HepG2 (cell line): ENCODE measurements at regions not wholly inside any gene's neighbourhood (a gene's known extent, or its start where the extent isn't known, plus 50 kb on each side); places are given as distances from the start of the nearest gene placed in this dataset.

Source experiments
- ATAC-seq: fragments of 200-7000 bp; cut with Tn5 transposase; 3 replicates; pipeline ENCODE4 v1.9.1; 2020; ENCODE audit warnings: mild to moderate bottlenecking, moderate library complexity
- BruUV-seq: library from RNA; stranded (reverse); fragments of 400-500 nt; replicated peaks from 2 replicates; lab custom pipeline; 2021; lab: Mats Ljungman, UMichigan
- CTCF ChIA-PET: fragments of 300-600 bp; formaldehyde crosslinking; extraction: SDS; loops from one replicate; lab custom pipeline; 2021; ENCODE audit warnings: low total read pairs, inconsistent platforms, low intra/inter-chr PET ratio; lab: Yijun Ruan, JAX
- POLR2A ChIA-PET: fragments of 350-600 bp; sonication (Branson Sonifier 250); formaldehyde crosslinking; loops from one replicate; lab custom pipeline; 2020; ENCODE audit warnings: antibody characterized with exemption, inconsistent platforms; lab: Yijun Ruan, JAX
- DNase-seq: peaks from one replicate; pipeline ENCODE4 v3.0.0-alpha.2; 2015; ENCODE audit warnings: low spot score
- FAIRE-seq: peaks from 3 replicates; lab custom pipeline; 2011; peaks lifted over from hg19 to GRCh38; lab: Jason Lieb, UNC
- H2AFZ ChIP-seq: one replicate; pipeline ENCODE4 v1.6.1; 2011; ENCODE audit warnings: low read length, inconsistent platforms
- H3K27ac ChIP-seq: fragments of 300-600 bp; 3 replicates; pipeline ENCODE4 v1.8.0; 2011; ENCODE audit warnings: mixed run types, mild to moderate bottlenecking, mixed read lengths, low read length, inconsistent platforms; ENCODE audit not compliant: insufficient read depth; ENCODE audit errors: extremely low read length
- H3K27me3 ChIP-seq, 2 experiments: fragments of 200-600 bp in 1 of 2; 2 replicates in 1 of 2; 3 replicates in 1 of 2; pipeline versions ENCODE4 v1.6.0 to v1.8.0; 2011; ENCODE audit warnings: low read length in 2 of 2, mild to moderate bottlenecking in 2 of 2, moderate library complexity in 2 of 2, inconsistent platforms in 1 of 2; ENCODE audit not compliant: insufficient read depth in 2 of 2, control insufficient read depth in 1 of 2
- H3K36me3 ChIP-seq, 2 experiments: fragments of 200-600 bp in 1 of 2; replicated peaks in 1 of 2; 2 replicates in 1 of 2; 3 replicates in 1 of 2; pipeline versions ENCODE4 v1.5.1 to v1.8.0; 2011; ENCODE audit warnings: low read length in 2 of 2, inconsistent platforms in 1 of 2; ENCODE audit not compliant: insufficient read depth in 2 of 2, control insufficient read depth in 1 of 2
- H3K4me1 ChIP-seq: 2 replicates; pipeline ENCODE4 v1.5.1; 2012; ENCODE audit warnings: low read length, inconsistent platforms; ENCODE audit not compliant: insufficient read depth
- H3K4me2 ChIP-seq: 2 replicates; pipeline ENCODE4 v1.6.0; 2011; ENCODE audit warnings: low read depth, low read length, inconsistent platforms
- H3K4me3 ChIP-seq, 3 experiments: fragments of 200-600 bp in 1 of 3; sonication (generic), shearing (Covaris generic) in 1 of 3; replicated peaks in 1 of 3; 2 replicates each; pipeline ENCODE4 v1.5.1; 2011 to 2016; ENCODE audit warnings: low read length in 3 of 3, inconsistent platforms in 2 of 3, low read depth in 2 of 3, mild to moderate bottlenecking in 2 of 3, control low read depth in 1 of 3, mixed read lengths in 1 of 3; ENCODE audit not compliant: insufficient read depth in 1 of 3
- H3K79me2 ChIP-seq: one replicate; pipeline ENCODE4 v1.6.1; 2011; ENCODE audit warnings: low read length, inconsistent platforms; ENCODE audit not compliant: insufficient read depth
- H3K9ac ChIP-seq: 2 replicates; pipeline ENCODE4 v1.6.0; 2011; ENCODE audit warnings: mild to moderate bottlenecking, low read depth, low read length, inconsistent platforms; ENCODE audit not compliant: insufficient read depth
- H3K9me3 ChIP-seq: 2 replicates; pipeline ENCODE4 v1.5.1; 2012; ENCODE audit warnings: mild to moderate bottlenecking, low read length
- H4K20me1 ChIP-seq: 2 replicates; pipeline ENCODE4 v1.6.0; 2011; ENCODE audit warnings: inconsistent platforms, mild to moderate bottlenecking, low read length, moderate library complexity; ENCODE audit not compliant: insufficient read depth
- CBX1 ChIP-seq: IDR thresholded peaks from one replicate; pipeline ENCODE4 v1.6.1; 2016; ENCODE audit warnings: antibody characterized with exemption, low read depth
- FOXA3 ChIP-seq: IDR thresholded peaks from 2 replicates; pipeline ENCODE4 v1.6.1; 2016; ENCODE audit warnings: missing genetic modification reagents, missing compliant biosample characterization
- FOXO1 ChIP-seq: sonication (generic); formaldehyde crosslinking; IDR thresholded peaks from 2 replicates; pipeline ENCODE4 v1.4.0; 2020; ENCODE audit warnings: missing genetic modification reagents
- HOXD1 ChIP-seq: sonication (generic); formaldehyde crosslinking; IDR thresholded peaks from 2 replicates; pipeline ENCODE4 v1.5.0; 2020; ENCODE audit warnings: missing genetic modification reagents
- POGZ ChIP-seq: sonication (generic); formaldehyde crosslinking; IDR thresholded peaks from 2 replicates; pipeline ENCODE4 v1.4.0; 2020; ENCODE audit warnings: mild to moderate bottlenecking, missing genetic modification reagents
- PPARG ChIP-seq: conservative IDR thresholded peaks from 2 replicates; pipeline ENCODE4 v1.6.1; 2016; ENCODE audit warnings: missing biosample characterization, missing genetic modification reagents
- ZC3H13 ChIP-seq: sonication (generic); formaldehyde crosslinking; IDR thresholded peaks from 2 replicates; pipeline ENCODE4 v1.8.1; 2023; ENCODE audit warnings: mild to moderate bottlenecking, missing genetic modification reagents, moderate library complexity
- ZNF564 ChIP-seq: sonication (generic); formaldehyde crosslinking; IDR thresholded peaks from 2 replicates; pipeline ENCODE4 v1.8.1; 2023; ENCODE audit warnings: mild to moderate bottlenecking, missing genetic modification reagents
- ZNF775 ChIP-seq: sonication (generic); formaldehyde crosslinking; IDR thresholded peaks from 2 replicates; pipeline ENCODE4 v1.4.0; 2020; ENCODE audit warnings: missing genetic modification reagents, mild to moderate bottlenecking, moderate library complexity, borderline replicate concordance
- ZNF878 ChIP-seq: sonication (generic); formaldehyde crosslinking; IDR thresholded peaks from 2 replicates; pipeline ENCODE4 v1.8.1; 2023; ENCODE audit warnings: mild to moderate bottlenecking, missing genetic modification reagents, moderate library complexity
- ZSCAN12 ChIP-seq: sonication (generic); formaldehyde crosslinking; IDR thresholded peaks from 2 replicates; pipeline ENCODE4 v1.9.0; 2021; ENCODE audit warnings: mild to moderate bottlenecking, missing genetic modification reagents
- ZSCAN9 ChIP-seq: IDR thresholded peaks from 2 replicates; pipeline ENCODE4 v1.6.1; 2016; ENCODE audit warnings: borderline replicate concordance
- WGBS: methylation state at CpG from one replicate; pipeline ENCODE4 v1.1.6; 2017; ENCODE audit warnings: low lambda C conversion rate; 5-methylcytosine and 5-hydroxymethylcytosine counted together
- in situ Hi-C: cut with HindIII; loops from 2 replicates; pipeline ENCODE4 v1.10.0; 2017; ENCODE audit warnings: low pct_unique_long_range_greater_than_20kb; ENCODE audit not compliant: extremely low pct_ligation_motif_present
- intact Hi-C: fragments of 100-400 bp; cut with micrococcal nuclease; formaldehyde crosslinking; loops from one replicate; pipeline ENCODE4 v1.10.0; 2022; ENCODE audit not compliant: unreplicated experiment
- TF ChIP-seq, protein P1 (sequence below): sonication (generic); formaldehyde crosslinking; IDR thresholded peaks from 2 replicates; pipeline ENCODE4 v1.4.0; 2020; ENCODE audit warnings: missing genetic modification reagents
- TF ChIP-seq, protein P2 (sequence below): IDR thresholded peaks from 2 replicates; pipeline ENCODE4 v1.6.1; 2016; ENCODE audit warnings: mild to moderate bottlenecking
- TF ChIP-seq, protein P3 (sequence below): sonication (generic); formaldehyde crosslinking; IDR thresholded peaks from 2 replicates; pipeline ENCODE4 v1.5.0; 2020; ENCODE audit warnings: missing genetic modification reagents, mild to moderate bottlenecking, borderline replicate concordance

DNA sequence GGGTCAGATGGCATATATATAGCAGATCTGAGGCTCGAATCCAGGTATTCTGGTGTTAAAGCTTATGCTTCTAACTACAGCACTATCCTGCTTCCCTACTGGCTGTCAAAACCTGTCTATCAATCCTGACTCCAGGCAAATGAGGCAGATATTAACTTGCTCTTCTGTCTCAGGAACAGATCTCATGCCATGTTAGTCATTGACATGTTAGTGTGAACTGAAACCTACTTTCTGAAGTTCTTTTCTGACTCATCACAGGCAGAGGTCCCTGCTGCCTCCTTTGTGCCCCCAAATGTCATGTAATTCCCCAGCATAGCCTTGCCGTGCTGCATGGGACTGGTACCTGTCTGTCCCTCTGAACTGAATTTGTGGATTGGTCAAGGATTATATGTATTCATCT is 125.0 kb upstream of the SMAD3 start:
- intact Hi-C loops = no loop called here
- BruUV-seq = no TSS peak

DNA sequence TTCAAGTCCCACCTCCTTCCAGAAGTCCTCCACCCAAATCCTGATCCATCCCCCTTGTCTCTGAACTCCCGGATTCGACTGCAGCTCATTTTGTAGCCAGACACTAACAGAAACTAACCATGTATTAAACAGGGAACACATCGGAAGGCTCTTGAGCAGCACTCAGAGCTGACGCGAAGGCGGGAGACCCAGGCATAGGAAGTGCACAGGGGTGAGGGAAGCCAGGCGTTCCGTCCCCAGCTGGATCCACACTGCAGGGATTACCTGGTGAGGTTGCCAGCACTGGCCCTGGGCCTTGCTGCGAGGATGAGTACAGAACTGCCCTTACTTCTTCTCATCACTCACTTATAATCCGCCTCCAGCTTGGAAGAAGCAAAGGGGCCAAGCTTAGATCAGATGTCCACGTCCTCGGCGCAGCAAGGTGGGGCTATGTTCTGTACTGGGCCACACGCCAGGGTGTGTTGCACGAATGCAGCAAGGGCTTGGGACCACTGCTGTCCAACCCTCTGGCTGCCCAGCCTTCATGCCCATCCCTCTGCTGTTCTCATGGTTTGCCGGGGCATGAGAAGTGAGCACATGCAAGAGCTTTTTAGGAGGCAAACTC is 124.2 kb upstream of the SMAD3 start:
- in situ Hi-C loops = loop anchor here (10.0 to 25.0 kb wide), 2 partner anchors 496 to 894 kb away; no protein-coding TSS in a partner anchor
- H3K36me3 ChIP-seq = no peaks in the 10 kb centered on the region
- ChIA-PET CTCF (no interaction called here), POLR2A (interaction anchor here (1.8 kb wide), 1 partner anchor 9 kb away, joined by 5 read pairs; no protein-coding TSS in a partner anchor)
- DNase-seq = no peak
- H3K9ac ChIP-seq = no peak overlapping the region
- H3K27ac ChIP-seq = no peak overlapping the region
- peaks cover 51% of the 10 kb centered on the region for H3K4me1 ChIP-seq
- no TSS peak for BruUV-seq
- no peak overlapping the region for H3K4me3 ChIP-seq
- no peaks in the 10 kb centered on the region for H4K20me1 ChIP-seq
- H3K9me3 ChIP-seq = no peaks in the 10 kb centered on the region
- H3K4me2 ChIP-seq = no peak overlapping the region
- no peaks in the 10 kb centered on the region for H3K79me2 ChIP-seq
- no peak for FAIRE-seq
- H3K27me3 ChIP-seq = peaks cover 0 to 24% of the 10 kb centered on the region in 2 experiments; a peak in 3 of 5 replicates
- intact Hi-C loops = no loop called here
- no peak for ATAC-seq
- no peak overlapping the region for H2AFZ ChIP-seq
- TF ChIP-seq ZSCAN9 (CRISPR knock-in tag) (no peak), HOXD1 (CRISPR knock-in tag) (no peak), ZNF775 (CRISPR knock-in tag) (no peak), FOXA3 (CRISPR knock-in tag) (no peak), ZC3H13 (CRISPR knock-in tag) (no peak), ZNF564 (CRISPR knock-in tag) (no peak)
- TF ChIP-seq, protein P1, sequence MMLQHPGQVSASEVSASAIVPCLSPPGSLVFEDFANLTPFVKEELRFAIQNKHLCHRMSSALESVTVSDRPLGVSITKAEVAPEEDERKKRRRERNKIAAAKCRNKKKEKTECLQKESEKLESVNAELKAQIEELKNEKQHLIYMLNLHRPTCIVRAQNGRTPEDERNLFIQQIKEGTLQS (CRISPR knock-in tag) = no peak
- TF ChIP-seq, protein P2, sequence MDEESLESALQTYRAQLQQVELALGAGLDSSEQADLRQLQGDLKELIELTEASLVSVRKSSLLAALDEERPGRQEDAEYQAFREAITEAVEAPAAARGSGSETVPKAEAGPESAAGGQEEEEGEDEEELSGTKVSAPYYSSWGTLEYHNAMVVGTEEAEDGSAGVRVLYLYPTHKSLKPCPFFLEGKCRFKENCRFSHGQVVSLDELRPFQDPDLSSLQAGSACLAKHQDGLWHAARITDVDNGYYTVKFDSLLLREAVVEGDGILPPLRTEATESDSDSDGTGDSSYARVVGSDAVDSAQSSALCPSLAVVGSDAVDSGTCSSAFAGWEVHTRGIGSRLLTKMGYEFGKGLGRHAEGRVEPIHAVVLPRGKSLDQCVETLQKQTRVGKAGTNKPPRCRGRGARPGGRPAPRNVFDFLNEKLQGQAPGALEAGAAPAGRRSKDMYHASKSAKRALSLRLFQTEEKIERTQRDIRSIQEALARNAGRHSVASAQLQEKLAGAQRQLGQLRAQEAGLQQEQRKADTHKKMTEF (CRISPR knock-in tag) = no peak
- TF ChIP-seq, protein P3, sequence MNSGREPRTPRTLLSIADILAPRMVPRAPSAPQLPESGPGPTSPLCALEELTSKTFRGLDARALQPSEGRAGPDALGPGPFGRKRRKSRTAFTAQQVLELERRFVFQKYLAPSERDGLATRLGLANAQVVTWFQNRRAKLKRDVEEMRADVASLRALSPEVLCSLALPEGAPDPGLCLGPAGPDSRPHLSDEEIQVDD = no peak
- 68% methylated on average over 15 of the region's 16 CpGs for WGBS

More for the DNA sequence above, 125.0 kb upstream of the SMAD3 start:
- ATAC-seq (no peak), FAIRE-seq (no peak), DNase-seq (no peak)
- Histone ChIP-seq H3K4me3 (no peak overlapping the region), H4K20me1 (no peaks in the 10 kb centered on the region), H3K9ac (no peak overlapping the region), H3K9me3 (no peaks in the 10 kb centered on the region), H2AFZ (no peak overlapping the region), H3K27ac (no peak overlapping the region), H3K36me3 (no peaks in the 10 kb centered on the region), H3K27me3 (peaks cover 0 to 24% of the 10 kb centered on the region in 2 experiments; a peak in 3 of 5 replicates), H3K4me2 (no peak overlapping the region), H3K4me1 (peaks cover 48% of the 10 kb centered on the region), H3K79me2 (no peaks in the 10 kb centered on the region)
- in situ Hi-C loops = loop anchor here (10.0 to 25.0 kb wide), 2 partner anchors 497 to 894 kb away; no protein-coding TSS in a partner anchor
- ChIA-PET CTCF (no interaction called here), POLR2A (no interaction called here)
- TF ChIP-seq FOXO1 (no peak), CBX1 (no peak), ZSCAN12 (CRISPR knock-in tag) (no peak), PPARG (CRISPR knock-in tag) (no peak), POGZ (CRISPR knock-in tag) (no peak), ZNF878 (CRISPR knock-in tag) (no peak)
- 10% methylated on average over 2 of the region's 2 CpGs for WGBS
